Subcutaneous abdominal adipose tissue (tissue), 5 donors: ENCODE measurements at regions not wholly inside any gene's neighbourhood (a gene's known extent, or its start where the extent isn't known, plus 50 kb on each side); places are given as distances from the start of the nearest gene placed in this dataset.

ENCODE experiments used
- H3K27ac ChIP-seq: one replicate; pipeline ENCODE4 v1.7.0; 2013; ENCODE audit warnings: low read depth, mild to moderate bottlenecking, inconsistent platforms, low read length, moderate library complexity
- H3K27me3 ChIP-seq, 5 donors: one replicate each; pipeline ENCODE4 v1.7.0; 2013; ENCODE audit warnings: low read length in 5 of 5, inconsistent platforms in 1 of 5; ENCODE audit not compliant: control insufficient read depth in 5 of 5, insufficient read depth in 4 of 5
- H3K36me3 ChIP-seq, 5 donors: one replicate each; pipeline ENCODE4 v1.7.0; 2013; ENCODE audit warnings: low read length in 5 of 5; ENCODE audit not compliant: control insufficient read depth in 5 of 5, insufficient read depth in 5 of 5
- H3K4me1 ChIP-seq, 5 donors: one replicate each; pipeline ENCODE4 v1.7.0; 2013; ENCODE audit warnings: low read length in 5 of 5, mild to moderate bottlenecking in 3 of 5, moderate library complexity in 1 of 5; ENCODE audit not compliant: control insufficient read depth in 5 of 5, insufficient read depth in 5 of 5
- H3K4me3 ChIP-seq, 5 donors: one replicate each; pipeline ENCODE4 v1.7.0; 2013; ENCODE audit warnings: low read length in 5 of 5, low read depth in 1 of 5
- H3K9ac ChIP-seq, 5 donors: one replicate each; pipeline ENCODE4 v1.7.0; 2013; ENCODE audit warnings: low read length in 5 of 5, mild to moderate bottlenecking in 4 of 5, moderate library complexity in 3 of 5
- H3K9me3 ChIP-seq, 5 donors: one replicate each; pipeline ENCODE4 v1.7.0; 2013; ENCODE audit warnings: low read length in 5 of 5; ENCODE audit not compliant: control insufficient read depth in 5 of 5
- donor health status: healthy.
- donor health status: healthy.
- donor health status: healthy.
- donor health status: healthy.
- donor health status: healthy.

- Histone ChIP-seq H3K36me3 (no peaks in the 10 kb centered on the region), H3K27me3 (peaks cover 0 to 3% (median 0%) of the 10 kb centered on the region in 5 donors), H3K9me3 (no peaks in the 10 kb centered on the region), H3K9ac (no peak overlapping the region), H3K4me1 (no peaks in the 10 kb centered on the region), H3K4me3 (no peak overlapping the region), H3K27ac (no peak overlapping the region)
Observed at GRCh38 chr21:39115576-39116235, 67.5 kb downstream of the PSMG1 start.

- Histone ChIP-seq H3K4me3 (no peak overlapping the region), H3K9me3 (no peaks in the 10 kb centered on the region), H3K27ac (no peak overlapping the region), H3K27me3 (peaks cover 0 to 3% (median 0%) of the 10 kb centered on the region in 5 donors), H3K4me1 (no peaks in the 10 kb centered on the region), H3K36me3 (no peaks in the 10 kb centered on the region), H3K9ac (no peak overlapping the region)
Observed at GRCh38 chr21:39114871-39115575, 68.2 kb downstream of the PSMG1 start.

- H3K9ac ChIP-seq, result no peak overlapping the region
- H3K9me3 ChIP-seq, result no peaks in the 10 kb centered on the region
- H3K27ac ChIP-seq, result no peak overlapping the region
- no peak overlapping the region for H3K4me3 ChIP-seq
- peaks cover 0 to 4% (median 0%) of the 10 kb centered on the region in 5 donors for H3K27me3 ChIP-seq
- H3K4me1 ChIP-seq, result no peaks in the 10 kb centered on the region
- H3K36me3 ChIP-seq, result no peaks in the 10 kb centered on the region
Observed at GRCh38 chr21:39111931-39112550, 71.2 kb downstream of the PSMG1 start.

- H3K36me3 ChIP-seq, result no peaks in the 10 kb centered on the region
- no peak overlapping the region for H3K4me3 ChIP-seq
- H3K9ac ChIP-seq, result no peak overlapping the region
- no peaks in the 10 kb centered on the region for H3K9me3 ChIP-seq
- no peak overlapping the region for H3K27ac ChIP-seq
- H3K27me3 ChIP-seq, result peaks cover 0 to 4% (median 0%) of the 10 kb centered on the region in 5 donors
- peaks cover 0 to under 1% (median 0%) of the 10 kb centered on the region in 5 donors for H3K4me1 ChIP-seq
Observed at GRCh38 chr21:39110431-39110830, 72.8 kb downstream of the PSMG1 start.

- no peak overlapping the region for H3K4me3 ChIP-seq
- peaks cover 0 to 7% (median 0%) of the 10 kb centered on the region in 5 donors for H3K4me1 ChIP-seq
Observed at GRCh38 chr21:39109596-39110210, 73.5 kb downstream of the PSMG1 start.

GRCh38 chr21:39109163-39109530 is 74.1 kb downstream of the PSMG1 start:
- Histone ChIP-seq H3K9ac (no peak overlapping the region), H3K4me3 (no peak overlapping the region), H3K4me1 (peaks cover 0 to 7% (median 3%) of the 10 kb centered on the region in 5 donors), H3K9me3 (no peaks in the 10 kb centered on the region), H3K36me3 (no peaks in the 10 kb centered on the region), H3K27ac (no peak overlapping the region), H3K27me3 (peaks cover 0 to 4% (median 0%) of the 10 kb centered on the region in 5 donors)

More at GRCh38 chr21:39109596-39110210, 73.5 kb downstream of the PSMG1 start:
- Histone ChIP-seq H3K27me3 (peaks cover 0 to 4% (median 0%) of the 10 kb centered on the region in 5 donors), H3K9ac (no peak overlapping the region), H3K27ac (no peak overlapping the region), H3K9me3 (no peaks in the 10 kb centered on the region), H3K36me3 (no peaks in the 10 kb centered on the region)

- H3K36me3 ChIP-seq, result no peaks in the 10 kb centered on the region
- H3K9ac ChIP-seq, result no peak overlapping the region
- no peak overlapping the region for H3K27ac ChIP-seq
- no peaks in the 10 kb centered on the region for H3K9me3 ChIP-seq
- H3K4me1 ChIP-seq, result peaks cover 0 to 7% (median 3%) of the 10 kb centered on the region in 5 donors
- H3K27me3 ChIP-seq, result peaks cover 0 to 4% (median 0%) of the 10 kb centered on the region in 5 donors
- no peak overlapping the region for H3K4me3 ChIP-seq
Observed at GRCh38 chr21:39108291-39109162, 74.7 kb downstream of the PSMG1 start.

- Histone ChIP-seq H3K4me3 (no peak overlapping the region), H3K9me3 (no peaks in the 10 kb centered on the region), H3K27me3 (peaks cover 0 to 4% (median 0%) of the 10 kb centered on the region in 5 donors), H3K36me3 (no peaks in the 10 kb centered on the region), H3K4me1 (peaks cover 0 to 7% (median 3%) of the 10 kb centered on the region in 5 donors), H3K9ac (no peak overlapping the region), H3K27ac (no peak overlapping the region)
Observed at GRCh38 chr21:39107739-39108138, 75.5 kb downstream of the PSMG1 start.

- Histone ChIP-seq H3K9ac (no peak overlapping the region), H3K27me3 (peaks cover 0 to 4% (median 0%) of the 10 kb centered on the region in 5 donors)
Observed at GRCh38 chr21:39106881-39107462, 76.3 kb downstream of the PSMG1 start.

More at GRCh38 chr21:39106881-39107462, 76.3 kb downstream of the PSMG1 start:
- Histone ChIP-seq H3K4me1 (peaks cover 0 to 7% (median 3%) of the 10 kb centered on the region in 5 donors), H3K36me3 (no peaks in the 10 kb centered on the region), H3K9me3 (no peaks in the 10 kb centered on the region), H3K4me3 (no peak overlapping the region), H3K27ac (no peak overlapping the region)
